ENCODE measurements at regions not wholly inside any gene's neighbourhood (a gene's known extent, or its start where the extent isn't known, plus 50 kb on each side); places are given as distances from the start of the nearest gene placed in this dataset.

- no peak for DNase-seq (ENCODE audit: low read depth in 1 of 2, low spot score in 1 of 2)
Observed at GRCh38 chr12:111310076-111310870, 58.6 kb downstream of the PHETA1 start.

- no peak for DNase-seq (ENCODE audit: low read depth in 1 of 2, low spot score in 1 of 2)
Observed at GRCh38 chr12:111309584-111309983, 59.3 kb downstream of the PHETA1 start.

- DNase-seq (ENCODE audit: low read depth in 1 of 2, low spot score in 1 of 2) = no peak
Observed at GRCh38 chr12:111308473-111308872, 60.4 kb downstream of the PHETA1 start.

- peak in 1 of 2 donors; percentile 29 for DNase-seq (ENCODE audit: low read depth in 1 of 2, low spot score in 1 of 2)
Observed at GRCh38 chr12:111304642-111305071, 64.2 kb downstream of the PHETA1 start.

- no peak for DNase-seq (ENCODE audit: low read depth in 1 of 2, low spot score in 1 of 2)
Observed at GRCh38 chr12:111303531-111303930, 65.4 kb downstream of the PHETA1 start.

GRCh38 chr12:111298582-111299436 is 70.1 kb downstream of the PHETA1 start:
- DNase-seq (ENCODE audit: low read depth in 1 of 2, low spot score in 1 of 2) = peak in 1 of 2 donors; percentile 31

- DNase-seq (ENCODE audit: low read depth in 1 of 2, low spot score in 1 of 2) = no peak
Observed at GRCh38 chr12:111297703-111298426, 71.0 kb downstream of the PHETA1 start.

- DNase-seq (ENCODE audit: low read depth in 1 of 2, low spot score in 1 of 2) = no peak
Observed at GRCh38 chr12:111296906-111297463, 71.9 kb downstream of the PHETA1 start.

GRCh38 chr12:111295176-111295575 is 73.7 kb downstream of the PHETA1 start:
- DNase-seq (ENCODE audit: low read depth in 1 of 2, low spot score in 1 of 2) = no peak

- DNase-seq (ENCODE audit: low read depth in 1 of 2, low spot score in 1 of 2) = no peak
Observed at GRCh38 chr12:111293266-111294009, 75.5 kb downstream of the PHETA1 start.

- DNase-seq (ENCODE audit: low read depth in 1 of 2, low spot score in 1 of 2) = no peak
Observed at GRCh38 chr12:111291357-111291756, 77.5 kb downstream of the PHETA1 start.

GRCh38 chr12:111288771-111289170 is 80.1 kb downstream of the PHETA1 start:
- no peak for DNase-seq (ENCODE audit: low read depth in 1 of 2, low spot score in 1 of 2)

- no peak for DNase-seq (ENCODE audit: low read depth in 1 of 2, low spot score in 1 of 2)
Observed at GRCh38 chr12:111287125-111287900, 81.6 kb downstream of the PHETA1 start.

- no peak for DNase-seq (ENCODE audit: low read depth in 1 of 2, low spot score in 1 of 2)
Observed at GRCh38 chr12:111285200-111285599, 83.7 kb downstream of the PHETA1 start.

- no peak for DNase-seq (ENCODE audit: low read depth in 1 of 2, low spot score in 1 of 2)
Observed at GRCh38 chr12:111284709-111285108, 84.2 kb downstream of the PHETA1 start.

GRCh38 chr12:111283966-111284365 is 84.9 kb downstream of the PHETA1 start:
- DNase-seq (ENCODE audit: low read depth in 1 of 2, low spot score in 1 of 2) = no peak

- DNase-seq (ENCODE audit: low read depth in 1 of 2, low spot score in 1 of 2) = no peak
Observed at GRCh38 chr12:111283521-111283920, 85.4 kb downstream of the PHETA1 start.

GRCh38 chr12:111277570-111277969 is 91.3 kb downstream of the PHETA1 start:
- no peak for DNase-seq (ENCODE audit: low read depth in 1 of 2, low spot score in 1 of 2)

- no peak for DNase-seq (ENCODE audit: low read depth in 1 of 2, low spot score in 1 of 2)
Observed at GRCh38 chr12:111276146-111276545, 92.7 kb downstream of the PHETA1 start.

GRCh38 chr12:111275308-111275707 is 93.6 kb downstream of the PHETA1 start:
- DNase-seq (ENCODE audit: low read depth in 1 of 2, low spot score in 1 of 2) = no peak
